ENCODE measurements at regions not wholly inside any gene's neighbourhood (a gene's known extent, or its start where the extent isn't known, plus 50 kb on each side); places are given as distances from the start of the nearest gene placed in this dataset.
"Not testable (repeated sequence)": the region's sequence is repeated elsewhere in the genome, so short reads cannot be mapped to it uniquely, and the experiment has no call there.

- DNase-seq; H3K4me1 ChIP-seq (ENCODE audit: control extremely low read depth in 1 of 4, control insufficient read depth in 4 of 4, insufficient read depth in 4 of 4, low read length in 3 of 4); CTCF ChIA-PET; H3K9me3 ChIP-seq (ENCODE audit: control extremely low read depth in 1 of 5, control insufficient read depth in 4 of 5, insufficient read depth in 2 of 5, low read depth in 1 of 5, low read length in 4 of 5); H3K4me3 ChIP-seq (ENCODE audit: control insufficient read depth in 1 of 7, extremely low read depth in 1 of 7, insufficient read depth in 4 of 7, low read depth in 2 of 7, low read length in 6 of 7); H3K27me3 ChIP-seq (replicated peaks in 2 of 5; ENCODE audit: control insufficient read depth in 4 of 5, insufficient read depth in 5 of 5, low read length in 4 of 5); H3K36me3 ChIP-seq (ENCODE audit: control insufficient read depth in 4 of 4, insufficient read depth in 4 of 4, low read length in 3 of 4); H3K27ac ChIP-seq (ENCODE audit: insufficient read depth in 1 of 2, low read depth in 1 of 2, low read length in 2 of 2, poor library complexity in 1 of 2, severe bottlenecking in 2 of 2); POLR2A ChIA-PET: not testable (repeated sequence)
- no CpG with 5 or more reads among the region's 1 CpG for WGBS (ENCODE audit: insufficient coverage)
These were observed 96.7 kb upstream of the CCT8L2 start for GRCh38 chr22:16689358-16689757.

- H3K9me3 ChIP-seq (ENCODE audit: control extremely low read depth in 1 of 5, control insufficient read depth in 4 of 5, insufficient read depth in 2 of 5, low read depth in 1 of 5, low read length in 4 of 5); H3K4me3 ChIP-seq (ENCODE audit: control insufficient read depth in 1 of 7, extremely low read depth in 1 of 7, insufficient read depth in 4 of 7, low read depth in 2 of 7, low read length in 6 of 7); DNase-seq; CTCF ChIA-PET; H3K4me1 ChIP-seq (ENCODE audit: control extremely low read depth in 1 of 4, control insufficient read depth in 4 of 4, insufficient read depth in 4 of 4, low read length in 3 of 4); H3K27ac ChIP-seq (ENCODE audit: insufficient read depth in 1 of 2, low read depth in 1 of 2, low read length in 2 of 2, poor library complexity in 1 of 2, severe bottlenecking in 2 of 2); H3K36me3 ChIP-seq (ENCODE audit: control insufficient read depth in 4 of 4, insufficient read depth in 4 of 4, low read length in 3 of 4); H3K27me3 ChIP-seq (replicated peaks in 2 of 5; ENCODE audit: control insufficient read depth in 4 of 5, insufficient read depth in 5 of 5, low read length in 4 of 5): not testable (repeated sequence)
- WGBS (ENCODE audit: insufficient coverage): no CpG with 5 or more reads among the region's 1 CpG
- POLR2A ChIA-PET: interaction anchor here (0.6 kb wide), 1 partner anchor 332 kb away, joined by 3 read pairs; no protein-coding TSS in a partner anchor
These were observed 88.7 kb upstream of the CCT8L2 start for GRCh38 chr22:16681290-16681689.

- WGBS (ENCODE audit: insufficient coverage): no CpG with 5 or more reads among the region's 4 CpGs
- DNase-seq; H3K9me3 ChIP-seq (ENCODE audit: control extremely low read depth in 1 of 5, control insufficient read depth in 4 of 5, insufficient read depth in 2 of 5, low read depth in 1 of 5, low read length in 4 of 5); POLR2A ChIA-PET; CTCF ChIA-PET; H3K27me3 ChIP-seq (replicated peaks in 2 of 5; ENCODE audit: control insufficient read depth in 4 of 5, insufficient read depth in 5 of 5, low read length in 4 of 5); H3K4me1 ChIP-seq (ENCODE audit: control extremely low read depth in 1 of 4, control insufficient read depth in 4 of 4, insufficient read depth in 4 of 4, low read length in 3 of 4); H3K27ac ChIP-seq (ENCODE audit: insufficient read depth in 1 of 2, low read depth in 1 of 2, low read length in 2 of 2, poor library complexity in 1 of 2, severe bottlenecking in 2 of 2); H3K36me3 ChIP-seq (ENCODE audit: control insufficient read depth in 4 of 4, insufficient read depth in 4 of 4, low read length in 3 of 4); H3K4me3 ChIP-seq (ENCODE audit: control insufficient read depth in 1 of 7, extremely low read depth in 1 of 7, insufficient read depth in 4 of 7, low read depth in 2 of 7, low read length in 6 of 7): not testable (repeated sequence)
These were observed 87.7 kb upstream of the CCT8L2 start for GRCh38 chr22:16680209-16680899.

- POLR2A ChIA-PET, CTCF ChIA-PET: not testable (repeated sequence)
These were observed 86.7 kb upstream of the CCT8L2 start for GRCh38 chr22:16679191-16679834.

GRCh38 chr22:16673433-16673832, 80.8 kb upstream of the CCT8L2 start:
- POLR2A ChIA-PET; H3K36me3 ChIP-seq (ENCODE audit: control insufficient read depth in 4 of 4, insufficient read depth in 4 of 4, low read length in 3 of 4); H3K4me1 ChIP-seq (ENCODE audit: control extremely low read depth in 1 of 4, control insufficient read depth in 4 of 4, insufficient read depth in 4 of 4, low read length in 3 of 4); DNase-seq; H3K27ac ChIP-seq (ENCODE audit: insufficient read depth in 1 of 2, low read depth in 1 of 2, low read length in 2 of 2, poor library complexity in 1 of 2, severe bottlenecking in 2 of 2); H3K4me3 ChIP-seq (ENCODE audit: control insufficient read depth in 1 of 7, extremely low read depth in 1 of 7, insufficient read depth in 4 of 7, low read depth in 2 of 7, low read length in 6 of 7); H3K27me3 ChIP-seq (replicated peaks in 2 of 5; ENCODE audit: control insufficient read depth in 4 of 5, insufficient read depth in 5 of 5, low read length in 4 of 5); CTCF ChIA-PET; H3K9me3 ChIP-seq (ENCODE audit: control extremely low read depth in 1 of 5, control insufficient read depth in 4 of 5, insufficient read depth in 2 of 5, low read depth in 1 of 5, low read length in 4 of 5): not testable (repeated sequence)
- 75% methylated on average over 1 of the region's 5 CpGs for WGBS (ENCODE audit: insufficient coverage)

More at GRCh38 chr22:16679191-16679834, 86.7 kb upstream of the CCT8L2 start:
- WGBS (ENCODE audit: insufficient coverage): no CpG with 5 or more reads among the region's 5 CpGs
- H3K9me3 ChIP-seq (ENCODE audit: control extremely low read depth in 1 of 5, control insufficient read depth in 4 of 5, insufficient read depth in 2 of 5, low read depth in 1 of 5, low read length in 4 of 5); H3K27me3 ChIP-seq (replicated peaks in 2 of 5; ENCODE audit: control insufficient read depth in 4 of 5, insufficient read depth in 5 of 5, low read length in 4 of 5); DNase-seq; H3K4me1 ChIP-seq (ENCODE audit: control extremely low read depth in 1 of 4, control insufficient read depth in 4 of 4, insufficient read depth in 4 of 4, low read length in 3 of 4); H3K4me3 ChIP-seq (ENCODE audit: control insufficient read depth in 1 of 7, extremely low read depth in 1 of 7, insufficient read depth in 4 of 7, low read depth in 2 of 7, low read length in 6 of 7); H3K27ac ChIP-seq (ENCODE audit: insufficient read depth in 1 of 2, low read depth in 1 of 2, low read length in 2 of 2, poor library complexity in 1 of 2, severe bottlenecking in 2 of 2); H3K36me3 ChIP-seq (ENCODE audit: control insufficient read depth in 4 of 4, insufficient read depth in 4 of 4, low read length in 3 of 4): not testable (repeated sequence)

GRCh38 chr22:16665610-16666009, 73.0 kb upstream of the CCT8L2 start:
- H3K4me1 ChIP-seq (ENCODE audit: control extremely low read depth in 1 of 4, control insufficient read depth in 4 of 4, insufficient read depth in 4 of 4, low read length in 3 of 4); H3K27me3 ChIP-seq (replicated peaks in 2 of 5; ENCODE audit: control insufficient read depth in 4 of 5, insufficient read depth in 5 of 5, low read length in 4 of 5); POLR2A ChIA-PET; CTCF ChIA-PET; DNase-seq; H3K4me3 ChIP-seq (ENCODE audit: control insufficient read depth in 1 of 7, extremely low read depth in 1 of 7, insufficient read depth in 4 of 7, low read depth in 2 of 7, low read length in 6 of 7); H3K9me3 ChIP-seq (ENCODE audit: control extremely low read depth in 1 of 5, control insufficient read depth in 4 of 5, insufficient read depth in 2 of 5, low read depth in 1 of 5, low read length in 4 of 5); H3K36me3 ChIP-seq (ENCODE audit: control insufficient read depth in 4 of 4, insufficient read depth in 4 of 4, low read length in 3 of 4); H3K27ac ChIP-seq (ENCODE audit: insufficient read depth in 1 of 2, low read depth in 1 of 2, low read length in 2 of 2, poor library complexity in 1 of 2, severe bottlenecking in 2 of 2): not testable (repeated sequence)
- WGBS (ENCODE audit: insufficient coverage): no CpG with 5 or more reads among the region's 2 CpGs

GRCh38 chr22:16662330-16662729, 69.7 kb upstream of the CCT8L2 start:
- WGBS (ENCODE audit: insufficient coverage): no CpG with 5 or more reads among the region's 2 CpGs
- CTCF ChIA-PET; H3K27me3 ChIP-seq (replicated peaks in 2 of 5; ENCODE audit: control insufficient read depth in 4 of 5, insufficient read depth in 5 of 5, low read length in 4 of 5); H3K4me1 ChIP-seq (ENCODE audit: control extremely low read depth in 1 of 4, control insufficient read depth in 4 of 4, insufficient read depth in 4 of 4, low read length in 3 of 4); POLR2A ChIA-PET; H3K9me3 ChIP-seq (ENCODE audit: control extremely low read depth in 1 of 5, control insufficient read depth in 4 of 5, insufficient read depth in 2 of 5, low read depth in 1 of 5, low read length in 4 of 5); DNase-seq; H3K36me3 ChIP-seq (ENCODE audit: control insufficient read depth in 4 of 4, insufficient read depth in 4 of 4, low read length in 3 of 4); H3K27ac ChIP-seq (ENCODE audit: insufficient read depth in 1 of 2, low read depth in 1 of 2, low read length in 2 of 2, poor library complexity in 1 of 2, severe bottlenecking in 2 of 2); H3K4me3 ChIP-seq (ENCODE audit: control insufficient read depth in 1 of 7, extremely low read depth in 1 of 7, insufficient read depth in 4 of 7, low read depth in 2 of 7, low read length in 6 of 7): not testable (repeated sequence)
